HCT116 (cell line): ENCODE measurements at regions not wholly inside any gene's neighbourhood (a gene's known extent, or its start where the extent isn't known, plus 50 kb on each side); places are given as distances from the start of the nearest gene placed in this dataset.

Experiments used
- ATAC-seq: fragments of 200-7000 bp; cut with Tn5 transposase; 2 replicates; pipeline ENCODE4 v1.9.1; 2020; ENCODE audit warnings: mild to moderate bottlenecking, moderate library complexity
- BruUV-seq: library from RNA; stranded (reverse); fragments of 400-500 nt; replicated peaks from 2 replicates; lab custom pipeline; 2021; lab: Mats Ljungman, UMichigan
- CTCF ChIA-PET: fragments of 300-600 bp; sonication (Branson Sonifier 250); formaldehyde crosslinking; loops from one replicate; lab custom pipeline; 2021; ENCODE audit warnings: antibody characterized with exemption; lab: Charles Lee
- POLR2A ChIA-PET: fragments of 300-600, 350-600 bp; sonication (Branson Sonifier 250); formaldehyde crosslinking; loops from one replicate; lab custom pipeline; 2021; ENCODE audit warnings: antibody characterized with exemption; lab: Charles Lee
- RAD21 ChIA-PET, 2 experiments: fragments of 300-600 bp; sonication (Branson Sonifier 250); formaldehyde crosslinking; loops; one replicate each; lab custom pipeline; 2023; ENCODE audit warnings: low total read pairs in 2 of 2; ENCODE audit not compliant: uncharacterized antibody in 2 of 2, unreplicated experiment in 2 of 2, low non-redundant PET in 1 of 2; lab: Charles Lee
- DNase-seq: peaks from one replicate; pipeline ENCODE4 v3.0.0-alpha.2; 2010; ENCODE audit warnings: low read depth, low spot score
- H2AFZ ChIP-seq: fragments of 200-600 bp; shearing (Covaris generic), sonication (generic); 2 replicates; pipeline ENCODE4 v1.6.1; 2017; ENCODE audit warnings: low read depth, mixed run types, mixed read lengths, antibody characterized with exemption, low read length; ENCODE audit not compliant: poor library complexity, severe bottlenecking
- H3K27ac ChIP-seq: 2 replicates; pipeline ENCODE4 v1.5.1; 2012; ENCODE audit warnings: low read depth, low read length
- H3K27me3 ChIP-seq: fragments of 200-600 bp; sonication (generic); 2 replicates; pipeline ENCODE4 v1.6.1; 2016; ENCODE audit warnings: mixed run types, low read length, mixed read lengths; ENCODE audit not compliant: insufficient read depth
- H3K36me3 ChIP-seq, 2 experiments: fragments of 200-500 bp in 1 of 2; fragments of 200-600 bp in 1 of 2; sonication (Bioruptor generic) in 1 of 2; sonication (generic) in 1 of 2; 2 replicates each; pipeline versions ENCODE4 v1.5.1 to v1.6.1; 2014 to 2016; ENCODE audit warnings: low read length in 2 of 2, inconsistent platforms in 1 of 2, mixed read lengths in 1 of 2, mixed run types in 1 of 2; ENCODE audit not compliant: insufficient read depth in 2 of 2, control insufficient read depth in 1 of 2
- H3K4me1 ChIP-seq, 2 experiments: fragments of 200-600 bp in 1 of 2; sonication (generic) in 1 of 2; 2 replicates each; pipeline versions ENCODE4 v1.5.1 to v1.6.1; 2012 to 2017; ENCODE audit warnings: low read length in 2 of 2, inconsistent platforms in 1 of 2, mild to moderate bottlenecking in 1 of 2, mixed read lengths in 1 of 2, mixed run types in 1 of 2, moderate library complexity in 1 of 2; ENCODE audit not compliant: insufficient read depth in 2 of 2, control insufficient read depth in 1 of 2
- H3K4me2 ChIP-seq: fragments of 200-600 bp; sonication (generic); 2 replicates; pipeline ENCODE4 v1.6.1; 2017; ENCODE audit warnings: mixed run types, low read length, mixed read lengths
- H3K4me3 ChIP-seq, 2 experiments: fragments of 200-600 bp in 1 of 2; sonication (generic) in 1 of 2; replicated peaks in 1 of 2; 2 replicates each; pipeline ENCODE4 v1.5.1; 2011 to 2016; ENCODE audit warnings: low read length in 2 of 2, control low read depth in 1 of 2, low read depth in 1 of 2, mild to moderate bottlenecking in 1 of 2, mixed read lengths in 1 of 2, mixed run types in 1 of 2
- H3K79me2 ChIP-seq: fragments of 200-600 bp; sonication (generic); 2 replicates; pipeline ENCODE4 v1.6.1; 2017; ENCODE audit warnings: mild to moderate bottlenecking, mixed run types, low read length, moderate library complexity, mixed read lengths; ENCODE audit not compliant: insufficient read depth
- H3K9ac ChIP-seq: fragments of 200-600 bp; sonication (generic); 2 replicates; pipeline ENCODE4 v1.6.1; 2016; ENCODE audit warnings: low read length, mixed read lengths
- H3K9me2 ChIP-seq: fragments of 200-600 bp; sonication (generic), shearing (Covaris generic); 2 replicates; pipeline ENCODE4 v1.6.1; 2017; ENCODE audit warnings: mixed run types, mild to moderate bottlenecking, moderate library complexity; ENCODE audit not compliant: insufficient read depth
- H3K9me3 ChIP-seq, 2 experiments: fragments of 200-500 bp in 1 of 2; fragments of 200-600 bp in 1 of 2; sonication (Bioruptor generic) in 1 of 2; sonication (generic) in 1 of 2; 2 replicates each; pipeline ENCODE4 v1.6.1; 2014 to 2017; ENCODE audit warnings: low read length in 2 of 2, mixed read lengths in 2 of 2, inconsistent platforms in 1 of 2, low read depth in 1 of 2, mild to moderate bottlenecking in 1 of 2, mixed run types in 1 of 2, moderate library complexity in 1 of 2; ENCODE audit not compliant: control insufficient read depth in 1 of 2, insufficient read depth in 1 of 2
- H4K20me1 ChIP-seq: fragments of 200-600 bp; sonication (generic), shearing (Covaris generic); 2 replicates; pipeline ENCODE4 v1.6.1; 2017; ENCODE audit warnings: mixed run types, mild to moderate bottlenecking, moderate library complexity; ENCODE audit not compliant: insufficient read depth
- CBX3 ChIP-seq: IDR thresholded peaks from 2 replicates; pipeline ENCODE4 v1.6.1; 2012; ENCODE audit warnings: low read depth
- CEBPB ChIP-seq: IDR thresholded peaks from 2 replicates; pipeline ENCODE4 v1.6.1; 2012; ENCODE audit warnings: low read depth
- CTCF ChIP-seq, 3 experiments: fragments of 200-600 bp in 1 of 3; sonication (generic) in 1 of 3; IDR thresholded peaks in 2 of 3; conservative IDR thresholded peaks in 1 of 3; 2 replicates each; pipeline ENCODE4 v1.5.1; 2012 to 2017; ENCODE audit warnings: low read depth in 2 of 3, low read length in 2 of 3, antibody characterized with exemption in 1 of 3, borderline replicate concordance in 1 of 3, control low read depth in 1 of 3, mild to moderate bottlenecking in 1 of 3, mixed read lengths in 1 of 3, mixed run types in 1 of 3, moderate library complexity in 1 of 3; ENCODE audit not compliant: insufficient read depth in 1 of 3
- EGR1 ChIP-seq: IDR thresholded peaks from 2 replicates; pipeline ENCODE4 v1.6.1; 2012; ENCODE audit warnings: low read depth
- EZH2 ChIP-seq: fragments of 200-600 bp; sonication (generic); IDR thresholded peaks from 2 replicates; pipeline ENCODE4 v1.6.1; 2017; ENCODE audit warnings: antibody characterized with exemption, mixed run types
- FOSL1 ChIP-seq: IDR thresholded peaks from 2 replicates; pipeline ENCODE4 v1.6.1; 2012; ENCODE audit warnings: low read depth
- JUND ChIP-seq: IDR thresholded peaks from 2 replicates; pipeline ENCODE4 v1.6.1; 2012
- MAX ChIP-seq: IDR thresholded peaks from 2 replicates; pipeline ENCODE4 v1.6.1; 2012
- REST ChIP-seq: IDR thresholded peaks from 2 replicates; pipeline ENCODE4 v1.6.1; 2012; ENCODE audit warnings: low read depth
- SP1 ChIP-seq: IDR thresholded peaks from 2 replicates; pipeline ENCODE4 v1.6.1; 2012; ENCODE audit warnings: low read depth
- TCF7L2 ChIP-seq: IDR thresholded peaks from 2 replicates; pipeline ENCODE4 v1.7.0; 2011; ENCODE audit warnings: borderline replicate concordance, inconsistent platforms; ENCODE audit not compliant: insufficient read depth, insufficient read length; ENCODE audit errors: extremely low read depth
- ZBTB33 ChIP-seq: IDR thresholded peaks from 2 replicates; pipeline ENCODE4 v1.6.1; 2011; ENCODE audit warnings: mild to moderate bottlenecking, low read length, moderate library complexity; ENCODE audit not compliant: insufficient replicate concordance; ENCODE audit errors: extremely low read depth
- ZFX ChIP-seq: fragments of 450-650 bp; IDR thresholded peaks from 2 replicates; pipeline ENCODE4 v1.6.1; 2017
- intact Hi-C: fragments of 100-400 bp; cut with micrococcal nuclease; formaldehyde crosslinking; loops from 2 replicates; pipeline ENCODE4 v1.10.0; 2022

- no peak overlapping the region for H3K27ac ChIP-seq
- H3K4me2 ChIP-seq, result no peak overlapping the region
- no peaks in the 10 kb centered on the region for H4K20me1 ChIP-seq
- no peak for TF ChIP-seq MAX
- TF ChIP-seq TCF7L2, result no peak
- TF ChIP-seq ZFX, result no peak
- TF ChIP-seq CEBPB, result no peak
- TF ChIP-seq CBX3, result no peak
- TF ChIP-seq EGR1, result no peak
- TF ChIP-seq JUND, result no peak
- no peak for TF ChIP-seq FOSL1
- no peak for TF ChIP-seq EZH2
- TF ChIP-seq ZBTB33, result no peak
- no peak for TF ChIP-seq REST
- TF ChIP-seq CTCF (IDR thresholded peaks at IDR 0.05 in 2 of 3, conservative IDR thresholded peaks at IDR 0.05 in 1 of 3; ENCODE audit: borderline replicate concordance in 1 of 3, insufficient read depth in 1 of 3, low read depth in 2 of 3, low read length in 2 of 3), result no peak
- TF ChIP-seq SP1, result no peak
- TF ChIP-seq, all 23 proteins: peak for 0
- intact Hi-C loops, result no loop called here
- H3K9ac ChIP-seq, result no peak overlapping the region
- DNase-seq (no peak), ATAC-seq (no peak)
- no peaks in the 10 kb centered on the region for H3K27me3 ChIP-seq
- no peaks in the 10 kb centered on the region for H3K9me2 ChIP-seq
- no peaks in the 10 kb centered on the region for H3K36me3 ChIP-seq
- POLR2A ChIA-PET, result no interaction called here
- H3K4me3 ChIP-seq, result no peak overlapping the region
- RAD21 ChIA-PET, result no interaction called here
- CTCF ChIA-PET, result no interaction called here
- BruUV-seq, result no TSS peak
- H3K9me3 ChIP-seq, result no peaks in the 10 kb centered on the region
- H3K4me1 ChIP-seq, result no peaks in the 10 kb centered on the region
- no peak overlapping the region for H2AFZ ChIP-seq
- H3K79me2 ChIP-seq, result no peaks in the 10 kb centered on the region
Observed at GRCh38 chr13:50140153-50140552, 124.9 kb downstream of the KCNRG start.
